GM21825 (cell line): ENCODE measurements at regions not wholly inside any gene's neighbourhood (a gene's known extent, or its start where the extent isn't known, plus 50 kb on each side); places are given as distances from the start of the nearest gene placed in this dataset.

Experiments
- ATAC-seq: cut with Tn5 transposase; IDR thresholded peaks from one replicate; pipeline ENCODE4 v1.9.1; 2021; ENCODE audit warnings: mild to moderate bottlenecking, moderate library complexity; ENCODE audit not compliant: unreplicated experiment

DNA sequence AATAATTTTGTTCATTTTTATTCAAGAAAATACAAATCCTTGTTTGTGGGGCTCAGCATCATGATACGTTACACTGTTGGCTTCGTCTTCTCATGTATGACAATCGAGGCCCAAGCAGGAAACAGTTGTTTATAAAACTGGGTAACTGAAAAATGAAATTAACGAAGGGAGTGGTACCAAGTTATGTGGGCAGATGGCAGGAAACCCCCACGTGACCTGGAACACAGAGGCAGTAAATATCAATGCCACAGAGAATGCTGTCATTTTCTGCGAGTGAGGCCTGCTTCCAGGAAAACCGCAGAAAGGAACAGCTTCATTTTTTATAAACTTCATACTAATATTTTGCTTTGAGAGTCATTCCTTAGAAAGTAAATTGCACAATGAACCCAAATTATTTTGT, 201.0 kb upstream of the ADARB2 start:
- no peak for ATAC-seq

DNA sequence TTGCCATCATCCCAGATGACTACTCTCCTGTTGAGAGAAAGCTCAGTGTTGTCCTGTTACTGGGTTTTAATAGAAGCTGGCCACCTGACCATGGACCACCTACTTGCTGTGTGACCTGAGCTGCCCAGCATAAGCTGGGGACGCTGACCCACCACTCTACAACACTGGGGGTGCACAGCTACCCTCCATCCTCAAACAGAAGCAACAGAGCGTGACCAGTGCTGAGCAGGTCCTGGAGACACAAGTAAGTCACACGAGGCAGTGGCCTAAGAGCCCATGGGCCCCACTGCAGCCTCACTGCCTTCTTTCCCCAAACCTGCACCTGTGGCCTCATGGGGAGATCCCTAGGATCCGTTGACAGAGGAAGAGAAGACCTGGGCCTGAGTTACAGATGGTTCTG, 198.6 kb upstream of the ADARB2 start:
- no peak for ATAC-seq

DNA sequence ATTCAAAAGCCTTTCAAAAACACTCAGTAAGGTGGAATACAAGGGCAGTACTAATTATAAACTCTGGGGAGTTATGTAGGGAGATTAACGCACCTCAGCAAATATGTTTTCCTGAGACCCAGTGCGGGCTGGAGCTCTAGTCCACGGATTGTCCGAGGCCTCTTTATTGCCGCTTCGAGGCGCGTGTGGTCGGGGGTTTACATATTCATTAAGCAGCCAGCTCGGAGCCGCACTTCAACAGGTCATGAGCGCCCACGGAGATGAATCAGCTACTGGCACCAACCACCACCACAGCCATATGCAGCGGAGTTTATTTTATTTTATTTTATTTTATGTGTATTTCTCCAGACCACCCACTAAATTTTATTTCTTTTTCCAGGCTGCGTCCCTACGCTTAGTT, 195.9 kb upstream of the ADARB2 start:
- no peak for ATAC-seq

- no peak for ATAC-seq
These were observed 195.4 kb upstream of the ADARB2 start for GRCh38 chr10:1932692-1933094.

- ATAC-seq, result no peak
These were observed 191.3 kb upstream of the ADARB2 start for GRCh38 chr10:1928606-1929005.

GRCh38 chr10:1923998-1924397, 186.7 kb upstream of the ADARB2 start:
- ATAC-seq, result no peak

DNA sequence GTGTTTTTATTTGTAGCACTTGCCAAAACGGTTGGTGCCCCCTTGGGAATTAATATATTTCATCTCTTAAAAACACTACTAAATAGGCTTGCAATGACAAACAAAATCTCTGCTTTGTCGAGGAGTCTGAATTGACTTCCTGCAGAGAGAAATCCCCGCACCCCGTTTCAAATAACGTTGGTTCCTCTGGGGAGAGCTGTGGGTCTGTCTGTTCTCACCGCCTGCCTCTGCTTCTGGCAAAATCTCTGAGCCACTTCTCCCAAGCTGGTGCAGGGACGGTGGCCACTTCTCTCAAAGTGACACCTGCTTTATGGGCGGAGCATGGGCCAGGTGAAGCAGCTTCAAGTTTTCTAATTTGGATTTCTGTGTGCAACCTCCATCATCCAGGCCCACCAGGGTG, 186.3 kb upstream of the ADARB2 start:
- ATAC-seq, result no peak

- no peak for ATAC-seq
These were observed 183.6 kb upstream of the ADARB2 start for GRCh38 chr10:1920941-1921340.

DNA sequence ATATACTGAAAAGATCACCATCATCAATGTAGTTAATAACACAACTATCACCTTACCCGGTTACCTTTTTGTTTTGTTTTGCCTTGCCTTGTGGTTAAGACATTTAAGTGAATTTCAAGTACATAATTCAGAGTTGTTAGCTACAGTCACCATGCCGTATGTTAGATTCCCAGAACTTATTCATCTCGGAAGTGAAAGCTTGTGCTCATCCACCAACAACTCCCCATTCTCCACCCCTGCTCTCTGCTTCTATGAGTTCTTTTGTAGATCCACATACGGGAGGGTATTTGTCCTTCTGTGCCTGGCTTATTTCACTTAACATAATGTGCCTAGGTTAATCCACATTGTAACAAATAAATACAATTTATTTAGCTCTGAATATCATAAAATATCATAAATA, 182.8 kb upstream of the ADARB2 start:
- ATAC-seq, result no peak

GRCh38 chr10:1911771-1912170, 174.4 kb upstream of the ADARB2 start:
- ATAC-seq, result no peak

DNA sequence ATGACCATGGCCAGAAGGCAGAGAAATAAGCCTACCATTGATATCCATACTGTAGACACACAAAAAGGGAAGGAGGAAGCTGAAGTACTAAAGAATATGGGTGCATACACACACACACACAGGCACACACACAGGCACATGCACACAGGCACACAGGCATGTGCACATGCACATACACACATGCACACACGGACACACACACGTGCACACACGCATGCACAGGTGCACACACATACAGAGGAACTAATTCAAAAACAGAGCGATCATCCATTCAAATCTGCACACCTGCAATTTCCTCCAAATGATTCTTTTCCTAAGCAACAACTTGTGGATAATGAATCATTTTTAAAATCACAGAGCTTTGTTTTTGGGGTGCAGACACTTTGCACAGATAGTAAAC, 166.7 kb upstream of the ADARB2 start:
- ATAC-seq, result no peak

- no peak for ATAC-seq
These were observed 158.8 kb upstream of the ADARB2 start for GRCh38 chr10:1896153-1896552.

- ATAC-seq, result no peak
These were observed 158.4 kb upstream of the ADARB2 start for GRCh38 chr10:1895691-1896090.

DNA sequence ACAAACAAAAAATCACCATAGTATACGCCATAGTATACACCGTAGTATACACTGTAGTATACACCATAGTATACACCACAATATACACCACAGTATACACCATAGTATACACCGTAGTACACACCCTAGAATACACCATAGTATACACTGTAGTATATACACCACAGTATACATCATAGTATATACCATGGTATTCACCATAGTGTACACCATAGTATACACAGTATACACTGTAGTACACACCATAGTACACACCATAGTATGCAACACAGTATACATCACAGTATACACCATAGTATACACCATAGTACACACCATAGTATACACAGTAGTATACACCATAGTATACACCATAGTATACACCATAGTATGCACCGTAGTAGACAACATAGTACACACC, 157.6 kb upstream of the ADARB2 start:
- no peak for ATAC-seq

DNA sequence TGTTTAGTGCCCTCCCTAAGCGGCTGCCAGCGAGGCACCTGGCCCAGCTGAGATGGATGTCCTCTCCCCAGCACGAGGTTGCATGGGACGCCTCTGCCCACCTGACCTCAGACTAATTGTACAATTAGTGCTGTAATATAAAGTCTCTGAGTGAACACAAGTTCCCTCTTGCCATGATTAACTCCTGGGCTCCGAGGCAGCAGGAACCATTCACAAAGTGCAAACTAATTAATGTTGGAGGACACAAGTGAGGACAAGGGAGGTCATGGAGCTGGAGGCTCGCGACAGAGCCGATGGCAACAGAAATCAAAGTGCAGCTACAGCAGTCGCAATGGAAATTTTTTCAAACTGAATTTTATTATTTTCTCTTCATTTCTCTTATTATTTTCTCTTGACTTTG, 156.6 kb upstream of the ADARB2 start:
- ATAC-seq, result no peak

GRCh38 chr10:1886039-1886438, 148.7 kb upstream of the ADARB2 start:
- ATAC-seq, result no peak

DNA sequence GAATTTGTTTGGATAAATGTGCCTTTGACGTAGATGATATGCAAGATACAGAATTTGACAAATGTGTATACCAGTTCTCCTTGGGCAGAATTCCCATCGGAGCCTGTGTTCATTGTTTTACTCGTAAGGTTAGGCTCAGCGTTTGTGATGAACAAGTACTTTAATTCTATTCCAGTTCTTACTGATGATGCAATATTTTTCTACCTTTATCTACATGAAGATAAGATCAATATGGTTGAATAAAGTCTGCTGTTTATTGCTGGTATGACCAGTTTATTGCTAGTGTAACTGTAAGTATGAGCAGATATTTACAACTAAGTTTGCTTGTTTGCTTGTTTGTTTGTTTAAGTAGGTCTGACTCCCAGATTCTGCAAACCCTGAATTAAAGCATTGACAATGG, 145.4 kb upstream of the ADARB2 start:
- ATAC-seq, result no peak

DNA sequence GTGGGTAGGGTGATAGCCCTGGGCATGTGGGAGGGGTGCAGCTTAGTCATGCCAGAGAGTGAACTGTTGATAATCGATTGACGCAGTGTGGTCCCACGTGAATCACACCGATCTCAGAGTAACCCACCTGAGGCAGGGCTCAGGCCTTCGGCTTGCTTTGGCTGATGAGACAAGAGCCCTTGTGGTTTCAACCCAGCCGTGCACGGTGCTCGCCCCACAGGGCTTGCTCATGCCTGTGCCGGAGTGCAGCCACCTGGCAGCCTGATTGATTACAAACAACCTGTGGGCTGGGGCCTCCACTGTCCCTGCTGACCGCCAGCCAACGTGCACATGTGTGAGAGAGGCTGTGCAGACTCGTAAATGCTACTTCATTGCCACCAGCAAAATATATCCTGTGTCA, 144.9 kb upstream of the ADARB2 start:
- no peak for ATAC-seq

DNA sequence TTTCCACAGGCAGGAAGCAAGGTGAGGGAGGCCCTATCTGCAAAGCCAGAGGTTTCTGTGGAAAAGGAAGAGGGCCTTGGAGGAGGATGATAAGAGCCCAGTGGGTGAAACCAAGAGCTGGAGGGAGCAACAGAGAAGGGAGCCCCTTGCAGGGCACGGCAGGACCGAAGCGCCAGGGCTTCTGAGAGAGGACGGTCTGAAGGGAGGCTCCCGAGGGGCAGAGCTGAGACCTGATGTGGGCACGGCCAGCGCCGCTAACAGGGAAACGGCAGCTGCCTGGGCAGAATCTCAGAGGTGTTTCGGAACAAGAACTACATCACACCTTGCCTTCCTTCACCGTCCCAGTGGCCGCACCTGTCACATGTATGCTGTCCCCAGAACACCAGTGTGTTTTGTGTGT, 144.3 kb upstream of the ADARB2 start:
- no peak for ATAC-seq

GRCh38 chr10:1874533-1874932, 137.2 kb upstream of the ADARB2 start:
- ATAC-seq, result no peak

- ATAC-seq, result no peak
These were observed 136.5 kb upstream of the ADARB2 start for GRCh38 chr10:1873661-1874315.

GRCh38 chr10:1872151-1872726, 134.9 kb upstream of the ADARB2 start:
- no peak for ATAC-seq

DNA sequence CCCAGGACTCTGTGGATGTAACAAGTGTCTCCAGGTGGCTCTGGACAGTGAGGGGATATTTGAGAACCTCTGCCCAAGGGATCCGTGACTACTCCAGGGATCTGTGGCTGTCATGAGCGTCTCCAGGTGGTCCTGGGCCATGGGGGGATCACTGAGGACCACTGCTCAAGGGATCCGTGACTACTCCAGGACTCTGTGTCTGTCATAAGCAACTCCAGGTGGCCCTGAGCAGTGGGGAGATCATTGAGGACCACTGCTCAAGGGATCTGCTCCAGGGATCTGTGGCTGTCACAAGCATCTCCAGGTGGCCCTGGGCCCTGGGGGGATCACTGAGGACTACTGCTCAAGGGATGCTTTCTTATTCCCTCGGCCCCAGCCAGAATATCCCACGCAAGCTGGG, 133.2 kb upstream of the ADARB2 start:
- no peak for ATAC-seq
